HG03378 (cell line): ENCODE measurements at regions not wholly inside any gene's neighbourhood (a gene's known extent, or its start where the extent isn't known, plus 50 kb on each side); places are given as distances from the start of the nearest gene placed in this dataset.

Experiments used
- ATAC-seq: cut with Tn5 transposase; IDR thresholded peaks from one replicate; pipeline ENCODE4 v1.9.1; 2021; ENCODE audit warnings: mild to moderate bottlenecking, moderate library complexity; ENCODE audit not compliant: unreplicated experiment

- ATAC-seq: no peak
Measured at GRCh38 chr13:76226941-76227340, 590.8 kb downstream of the LMO7 start.

GRCh38 chr13:76225815-76226489 lies 589.8 kb downstream of the LMO7 start:
- ATAC-seq: no peak

GRCh38 chr13:76223999-76224398 lies 587.9 kb downstream of the LMO7 start:
- ATAC-seq: no peak

GRCh38 chr13:76223565-76223964 lies 587.4 kb downstream of the LMO7 start:
- ATAC-seq: no peak

GRCh38 chr13:76222511-76222910 lies 586.4 kb downstream of the LMO7 start:
- ATAC-seq: no peak

GRCh38 chr13:76216729-76217128 lies 580.6 kb downstream of the LMO7 start:
- no peak for ATAC-seq

- ATAC-seq: no peak
Measured at GRCh38 chr13:76214001-76214400, 577.9 kb downstream of the LMO7 start.

GRCh38 chr13:76213423-76213904 lies 577.3 kb downstream of the LMO7 start:
- ATAC-seq: no peak

- no peak for ATAC-seq
Measured at GRCh38 chr13:76210262-76210661, 574.1 kb downstream of the LMO7 start.

GRCh38 chr13:76198568-76199163 lies 562.5 kb downstream of the LMO7 start:
- ATAC-seq: no peak

GRCh38 chr13:76189882-76190519 lies 553.9 kb downstream of the LMO7 start:
- no peak for ATAC-seq

- ATAC-seq: no peak
Measured at GRCh38 chr13:76175961-76176725, 540.0 kb downstream of the LMO7 start.

GRCh38 chr13:76168661-76169060 lies 532.5 kb downstream of the LMO7 start:
- ATAC-seq: no peak

- no peak for ATAC-seq
Measured at GRCh38 chr13:76164290-76164689, 528.2 kb downstream of the LMO7 start.

GRCh38 chr13:76163761-76164160 lies 527.6 kb downstream of the LMO7 start:
- no peak for ATAC-seq

GRCh38 chr13:76160961-76161925 lies 525.1 kb downstream of the LMO7 start:
- ATAC-seq: no peak

GRCh38 chr13:76160506-76160905 lies 524.4 kb downstream of the LMO7 start:
- no peak for ATAC-seq

- ATAC-seq: no peak
Measured at GRCh38 chr13:76157926-76158325, 521.8 kb downstream of the LMO7 start.

GRCh38 chr13:76153239-76153638 lies 517.1 kb downstream of the LMO7 start:
- no peak for ATAC-seq

- no peak for ATAC-seq
Measured at GRCh38 chr13:76148926-76149325, 512.8 kb downstream of the LMO7 start.
